Posterior cingulate gyrus (tissue), 11 donors: ENCODE measurements at regions not wholly inside any gene's neighbourhood (a gene's known extent, or its start where the extent isn't known, plus 50 kb on each side); places are given as distances from the start of the nearest gene placed in this dataset.
"Not testable (repeated sequence)": the region's sequence is repeated elsewhere in the genome, so short reads cannot be mapped to it uniquely, and the experiment has no call there.

Experiments used
- DNase-seq, 10 donors: peaks; one replicate each; pipeline versions ENCODE4 v3.0.0 to v3.0.0-alpha.2; 2020 to 2021; ENCODE audit warnings: mixed read lengths in 3 of 10
- intact Hi-C: fragments of 100-400 bp; cut with DNase I; formaldehyde crosslinking; loops from one replicate; pipeline ENCODE4 v1.15.1; 2023

DNA sequence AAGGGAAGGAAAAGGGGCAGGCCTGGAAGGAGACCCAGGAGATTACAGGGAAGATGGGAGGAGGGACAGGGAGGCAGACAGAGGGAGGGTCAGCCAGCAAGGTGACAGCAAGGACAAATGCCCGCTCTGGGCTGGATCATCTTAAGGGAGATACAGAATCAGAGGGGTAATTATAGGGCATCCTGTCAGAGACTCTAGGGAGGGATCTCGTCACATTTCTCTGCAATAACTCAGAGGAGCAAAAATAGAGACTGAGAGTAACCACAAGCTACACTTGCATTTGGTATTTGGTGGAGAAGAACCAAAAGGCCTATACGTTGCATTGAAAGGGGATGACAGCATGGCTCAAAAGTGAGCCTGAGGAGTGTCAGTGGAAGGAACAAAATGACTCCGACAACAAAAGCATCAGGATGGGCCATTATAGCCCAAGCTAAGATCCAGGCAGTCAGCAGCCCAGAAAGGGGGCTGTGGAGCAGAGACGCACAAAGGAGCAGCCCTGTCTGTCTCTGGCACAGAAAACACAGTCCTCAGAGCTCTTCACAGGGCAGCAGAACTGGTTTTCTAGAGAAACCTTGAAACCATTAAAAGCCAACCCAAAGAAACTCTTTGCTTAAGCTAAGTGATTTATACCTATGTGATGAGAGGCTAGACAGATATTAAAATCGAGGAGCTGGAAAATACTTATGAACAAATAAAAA, 430.2 kb upstream of the VSTM2A start:
- intact Hi-C loops, result no loop called here
- no peak for DNase-seq

DNA sequence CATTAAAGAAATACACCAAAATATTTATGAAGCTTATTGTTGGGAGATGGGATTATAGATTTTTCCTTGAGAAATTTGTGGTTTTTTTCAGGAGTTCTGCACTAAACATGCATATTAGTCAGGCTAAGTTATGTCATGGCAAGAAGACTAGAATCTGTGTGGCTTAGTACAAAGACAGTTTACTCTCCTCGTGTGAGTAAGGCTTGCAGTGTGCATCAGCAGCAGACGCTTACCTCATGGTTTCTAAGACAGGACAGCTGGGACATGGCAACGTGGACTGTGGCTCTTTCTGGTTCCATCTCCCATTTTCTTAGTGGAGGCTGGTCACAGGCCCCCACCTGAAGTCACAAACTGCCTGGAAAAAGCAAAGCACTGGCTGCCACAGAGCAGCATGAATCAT, 429.6 kb upstream of the VSTM2A start:
- intact Hi-C loops, result no loop called here
- no peak for DNase-seq

DNA sequence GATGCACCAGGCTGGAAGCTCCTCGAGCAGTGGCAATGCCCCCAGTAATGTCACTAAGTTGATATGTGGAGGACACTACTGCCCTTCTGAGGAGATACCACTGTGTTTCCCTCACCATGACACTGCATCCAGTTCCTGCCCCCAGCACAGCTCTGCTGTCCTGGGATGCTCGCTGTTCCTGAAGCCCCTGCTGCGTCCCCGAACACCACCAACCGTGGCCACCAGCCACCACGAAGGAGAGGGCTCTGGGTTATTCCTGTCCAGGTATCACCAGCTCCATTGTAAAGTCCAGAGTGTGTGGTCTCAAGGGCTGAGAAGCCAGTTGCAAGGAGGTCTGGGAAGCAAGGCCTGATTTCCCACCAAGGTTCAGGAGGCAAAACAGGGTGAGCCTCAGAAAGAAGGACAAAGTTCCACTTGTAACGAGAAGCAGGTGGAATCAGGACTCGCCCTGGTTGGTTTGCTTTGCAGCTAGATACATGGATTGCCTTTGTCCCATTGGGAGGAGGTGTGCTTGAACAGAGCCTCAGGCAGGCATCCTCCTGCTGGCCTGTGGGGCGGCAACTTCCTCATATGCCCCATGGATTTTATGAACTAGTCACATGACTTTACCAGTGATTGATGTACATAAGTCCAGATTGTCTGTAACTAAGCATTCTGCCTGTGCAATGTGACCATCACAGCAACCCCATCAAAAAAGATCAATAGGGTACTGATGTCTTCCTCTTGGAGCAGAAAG, 427.0 kb upstream of the VSTM2A start:
- intact Hi-C loops, result no loop called here
- DNase-seq, result peak in 2 of 10 donors; percentile 54 to 66

DNA sequence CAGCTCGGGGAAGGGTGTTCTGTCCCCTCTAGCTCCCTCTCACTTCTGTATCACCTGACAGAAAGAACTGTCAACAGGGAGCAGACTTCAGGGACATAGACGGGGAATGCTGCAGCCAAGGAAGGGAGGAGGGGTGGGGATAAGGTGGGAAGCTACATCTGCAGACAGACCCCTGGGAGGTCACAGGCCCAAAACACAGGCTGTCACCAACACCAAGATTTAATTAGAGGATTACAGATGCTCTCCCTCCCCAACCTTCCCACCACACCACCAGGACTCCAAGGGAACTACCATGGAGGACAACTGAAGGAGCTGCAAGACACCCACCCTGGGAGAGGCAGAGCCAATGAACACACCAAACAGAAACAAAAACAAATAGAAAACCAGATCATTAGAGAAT, 425.2 kb upstream of the VSTM2A start:
- no peak for DNase-seq
- intact Hi-C loops, result no loop called here

DNA sequence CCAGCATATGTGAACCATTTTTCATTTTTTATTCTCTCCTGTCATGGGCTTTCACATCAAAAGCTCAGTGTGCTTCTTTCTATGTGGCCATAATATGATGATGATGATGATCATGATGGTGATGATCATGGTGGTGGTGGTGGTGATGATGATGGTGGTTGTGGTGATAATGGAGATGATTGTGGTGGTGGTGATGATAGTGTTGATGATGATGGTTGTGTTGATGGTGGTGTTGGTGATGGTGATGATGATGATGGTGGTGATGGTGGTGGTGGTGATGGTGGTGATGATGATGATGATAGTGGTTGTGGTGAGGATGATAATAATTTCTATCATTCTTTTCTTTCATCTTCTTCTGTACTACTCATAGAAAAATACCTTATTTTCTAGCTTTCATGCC, 413.1 kb upstream of the VSTM2A start:
- intact Hi-C loops, result no loop called here

DNA sequence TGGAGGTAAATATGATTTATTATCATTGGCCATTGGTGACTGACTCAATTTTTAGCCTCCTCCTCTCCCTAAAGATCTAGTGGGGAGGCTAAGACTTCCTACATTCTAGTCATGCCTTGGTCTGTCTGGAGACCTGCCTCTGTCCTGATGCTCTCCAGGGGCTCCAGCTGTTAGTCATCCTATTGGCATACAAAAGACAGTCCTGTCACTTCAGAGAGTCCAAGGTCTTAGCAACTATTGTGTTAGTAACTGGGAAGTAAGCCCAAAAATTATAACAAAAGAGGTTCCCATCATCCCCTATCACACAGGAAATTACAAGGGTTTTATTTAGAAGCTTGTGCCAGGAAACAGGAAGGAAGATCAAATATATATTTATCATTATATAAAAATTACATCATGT, 400.6 kb upstream of the VSTM2A start:
- intact Hi-C loops, result no loop called here
- DNase-seq, result no peak

More for the DNA sequence above, 413.1 kb upstream of the VSTM2A start:
- no peak for DNase-seq

DNA sequence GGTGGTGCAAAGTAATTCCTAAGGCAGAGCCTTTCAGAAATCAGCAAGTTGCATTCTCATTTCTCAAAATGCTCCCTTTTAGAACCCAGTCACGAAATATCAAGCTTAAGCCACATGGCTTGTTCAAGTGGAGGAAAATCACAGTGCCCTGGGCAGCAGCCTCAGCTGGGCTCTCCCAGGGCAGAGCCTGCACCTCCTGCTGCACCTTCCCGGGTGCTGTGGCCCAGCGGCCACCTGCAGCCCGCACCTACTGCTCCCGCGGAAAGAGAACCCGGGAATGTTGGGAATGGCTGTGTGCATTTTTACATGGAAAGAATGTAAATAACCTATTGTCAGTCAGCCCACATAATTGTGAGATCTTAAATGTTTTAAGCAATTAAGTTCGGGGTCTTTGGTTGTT, 396.5 kb upstream of the VSTM2A start:
- DNase-seq, result no peak
- intact Hi-C loops, result no loop called here

DNA sequence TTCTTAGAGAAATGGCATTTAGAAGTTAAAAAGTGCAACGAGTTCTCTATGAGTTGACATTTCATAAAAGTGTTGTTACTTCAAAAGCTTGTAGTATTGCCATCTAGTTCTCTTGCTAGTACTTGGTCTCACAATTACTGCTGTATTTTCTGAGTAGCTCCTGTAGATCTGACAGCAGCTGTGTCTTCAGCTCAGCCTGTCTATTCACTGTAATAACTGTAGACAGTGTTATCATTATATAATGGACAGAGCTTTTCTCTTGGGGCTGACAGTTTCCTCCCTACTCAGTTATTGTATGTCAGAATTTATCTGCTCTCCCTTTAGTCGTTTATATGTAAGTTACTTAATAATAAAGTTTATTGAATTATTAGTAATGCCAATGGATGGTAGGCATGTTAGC, 388.7 kb upstream of the VSTM2A start:
- DNase-seq, result no peak
- intact Hi-C loops, result no loop called here

DNA sequence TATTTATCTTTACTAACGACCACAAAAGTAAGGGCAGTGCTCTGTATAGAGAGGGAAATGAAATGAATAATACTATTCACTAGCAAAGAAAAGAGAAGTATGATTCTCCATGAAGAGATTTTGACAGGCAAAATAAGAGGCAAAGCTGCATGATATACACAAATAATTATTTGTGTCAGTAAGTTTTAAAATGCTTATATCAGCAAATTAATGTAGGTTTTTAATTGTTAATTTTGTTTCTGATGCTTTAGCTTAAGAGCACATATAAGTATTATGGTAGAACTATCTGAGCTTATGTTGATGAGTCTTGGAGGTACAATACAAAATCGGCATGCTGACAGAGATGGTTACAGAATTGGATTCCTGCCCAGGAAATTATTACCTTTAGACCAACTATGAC, 383.1 kb upstream of the VSTM2A start:
- intact Hi-C loops, result no loop called here
- DNase-seq, result no peak

DNA sequence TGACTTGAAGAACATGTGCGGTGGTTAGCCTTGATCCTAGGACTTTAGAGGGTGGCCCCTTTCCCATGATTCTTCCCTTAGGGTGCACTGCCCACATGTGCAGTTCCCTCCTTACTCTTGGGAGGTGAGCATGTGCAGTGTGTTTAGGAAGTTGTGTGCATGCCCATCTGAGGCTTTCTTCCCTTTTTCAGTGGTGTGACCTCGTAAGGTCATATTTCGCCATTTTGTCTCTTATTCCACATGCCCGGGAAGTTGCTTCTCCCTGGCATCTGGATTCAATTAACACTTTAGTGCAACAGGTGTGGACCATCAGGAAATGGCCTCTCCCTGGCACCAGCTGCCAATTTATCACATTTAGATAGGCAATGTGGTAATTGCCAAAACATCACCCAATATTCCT, 380.6 kb upstream of the VSTM2A start:
- intact Hi-C loops, result no loop called here
- no peak for DNase-seq

DNA sequence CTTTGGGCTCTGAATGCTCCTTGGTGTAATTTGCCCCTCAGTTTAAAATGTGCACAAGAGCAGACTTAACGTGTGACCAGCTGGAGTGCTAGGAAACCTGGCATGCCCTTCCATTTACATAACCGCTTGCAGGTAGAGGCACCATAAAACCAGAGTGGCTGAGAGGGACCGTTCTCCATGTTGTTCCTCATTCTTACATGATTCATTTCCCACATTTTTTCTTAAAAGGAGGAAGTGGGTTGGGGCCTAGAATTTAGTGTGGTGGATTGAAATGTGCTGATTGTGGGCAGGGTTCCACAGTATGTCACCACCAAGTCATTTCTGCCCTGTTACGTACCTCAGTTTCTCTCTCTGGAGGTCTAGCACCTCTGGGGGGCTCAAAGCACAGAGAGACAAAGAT, 375.8 kb upstream of the VSTM2A start:
- no peak for DNase-seq
- intact Hi-C loops, result no loop called here

DNA sequence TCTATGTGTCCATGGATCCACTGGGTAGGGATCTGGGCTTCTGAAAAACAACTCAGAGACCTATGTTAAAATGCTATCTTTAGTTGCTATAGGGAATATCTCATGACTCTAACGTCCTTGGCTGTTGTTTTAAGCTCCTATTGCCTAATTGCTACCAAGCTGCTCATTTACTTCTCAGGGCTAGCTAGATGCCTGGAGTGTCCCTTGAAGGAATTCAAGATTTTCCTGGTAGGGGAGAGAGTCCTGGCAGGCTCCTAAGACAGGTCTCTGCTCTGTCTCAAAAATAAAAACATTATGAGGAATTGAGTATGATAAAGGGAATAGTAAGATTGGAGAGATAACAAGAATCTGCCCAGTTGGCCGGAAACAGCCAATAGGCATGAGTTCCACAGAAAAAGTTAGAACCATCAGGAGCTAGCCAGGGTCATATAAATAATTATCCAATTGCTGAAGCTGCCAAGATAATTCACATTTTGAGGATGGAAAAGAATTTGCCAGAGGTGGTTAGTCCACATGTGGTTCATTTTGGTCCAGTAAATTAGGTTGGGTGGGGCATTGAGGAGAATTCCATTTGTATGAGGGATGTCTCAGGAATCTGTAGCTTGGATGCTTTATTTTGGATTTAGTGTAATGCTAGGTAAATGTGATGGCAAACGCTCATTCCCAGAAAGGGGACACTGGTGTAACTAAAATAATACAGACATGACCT, 362.7 kb upstream of the VSTM2A start:
- no peak for DNase-seq
- intact Hi-C loops, result no loop called here

DNA sequence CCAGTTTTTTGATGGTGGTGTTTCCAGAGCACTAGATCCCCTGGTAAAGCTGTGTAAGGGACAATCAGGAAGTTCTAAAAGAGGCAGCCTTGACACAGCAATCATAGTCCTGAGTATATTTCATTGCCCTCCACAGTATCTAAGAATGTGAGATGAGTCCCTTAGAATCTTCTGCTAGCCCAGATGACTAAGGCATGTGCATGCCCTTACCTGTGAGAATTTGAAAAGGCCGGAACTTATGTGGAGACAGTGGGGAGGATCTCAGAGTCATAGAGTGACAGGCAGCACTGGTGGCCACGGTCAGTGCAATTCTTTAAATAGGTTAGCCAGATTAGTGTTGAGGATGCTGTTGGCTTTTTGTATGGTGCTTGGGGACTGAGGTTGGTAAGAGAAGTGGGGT, 361.4 kb upstream of the VSTM2A start:
- intact Hi-C loops, result no loop called here
- no peak for DNase-seq

DNA sequence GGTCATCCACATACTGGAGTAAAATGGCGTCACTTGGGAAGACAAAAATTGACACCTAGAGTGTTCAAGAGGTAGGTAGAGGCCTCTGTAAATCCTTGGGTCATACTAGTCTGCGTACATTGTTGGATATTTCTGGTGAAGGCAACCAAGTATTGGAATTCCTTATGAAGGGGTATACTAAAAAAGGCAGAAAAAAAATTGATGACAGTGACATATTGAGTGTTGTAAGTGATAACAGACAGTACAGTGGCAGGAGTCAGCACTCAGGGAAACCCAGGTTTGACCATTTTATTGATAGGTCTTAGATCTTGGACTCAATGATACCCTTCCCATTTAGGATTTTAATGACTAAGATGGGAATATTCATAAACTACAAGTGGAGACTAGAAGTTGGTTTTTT, 359.1 kb upstream of the VSTM2A start:
- intact Hi-C loops, result no loop called here
- no peak for DNase-seq

DNA sequence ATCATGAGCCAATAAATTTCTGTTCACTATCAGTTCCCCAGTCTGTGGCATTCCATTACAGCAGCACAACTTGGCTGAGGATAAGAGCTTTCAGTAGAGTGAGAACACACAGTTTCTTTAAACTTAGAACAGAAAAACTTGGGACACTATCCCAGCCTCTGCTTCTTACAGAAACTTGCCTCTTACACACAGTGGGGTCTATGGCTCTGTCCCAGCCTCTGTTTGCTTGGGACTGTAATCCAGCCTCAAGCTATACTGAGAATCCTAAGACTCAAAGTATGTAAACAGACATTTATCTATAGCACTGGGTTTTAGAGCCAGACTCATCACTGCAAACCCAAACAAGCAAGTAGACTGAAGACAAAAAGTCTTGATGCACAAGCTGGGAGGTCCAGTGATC, 355.8 kb upstream of the VSTM2A start:
- DNase-seq, result no peak
- intact Hi-C loops, result no loop called here

DNA sequence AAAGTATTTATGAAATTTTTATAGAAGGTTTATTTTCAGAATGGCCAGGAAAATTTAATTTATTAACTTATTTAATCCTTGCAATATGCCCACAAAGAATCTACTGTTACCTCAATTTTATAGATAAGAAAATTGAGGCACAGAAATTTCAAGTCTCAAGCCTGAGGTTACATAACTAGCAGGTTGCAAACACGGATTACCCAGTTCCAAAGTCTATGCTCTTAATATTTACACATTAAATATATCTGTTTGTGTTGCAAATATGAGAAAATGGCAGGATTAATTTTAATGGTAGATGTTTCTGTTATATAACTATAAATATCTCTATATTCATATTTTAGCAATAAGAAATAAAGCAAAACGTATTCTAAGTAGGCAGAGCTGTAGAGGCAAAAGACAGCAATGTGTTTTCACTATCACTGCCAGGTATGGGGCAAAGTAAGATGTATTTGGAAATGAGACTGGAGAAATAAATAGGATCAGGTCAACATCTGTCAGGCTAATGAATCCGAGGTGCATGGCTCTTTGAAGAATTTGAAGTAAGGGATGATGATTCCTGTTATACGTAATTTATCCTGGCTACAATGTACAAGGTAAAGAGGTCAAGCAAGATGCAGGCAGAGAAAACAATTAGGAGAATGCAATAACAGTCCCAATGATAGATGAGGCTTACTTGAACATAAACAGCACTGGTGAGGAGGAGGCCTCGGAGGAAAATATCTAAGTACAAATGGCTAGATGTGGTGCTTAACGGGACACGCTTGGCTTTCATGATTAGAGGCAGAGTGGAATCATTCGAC, 354.1 kb upstream of the VSTM2A start:
- intact Hi-C loops, result no loop called here
- DNase-seq, result no peak

DNA sequence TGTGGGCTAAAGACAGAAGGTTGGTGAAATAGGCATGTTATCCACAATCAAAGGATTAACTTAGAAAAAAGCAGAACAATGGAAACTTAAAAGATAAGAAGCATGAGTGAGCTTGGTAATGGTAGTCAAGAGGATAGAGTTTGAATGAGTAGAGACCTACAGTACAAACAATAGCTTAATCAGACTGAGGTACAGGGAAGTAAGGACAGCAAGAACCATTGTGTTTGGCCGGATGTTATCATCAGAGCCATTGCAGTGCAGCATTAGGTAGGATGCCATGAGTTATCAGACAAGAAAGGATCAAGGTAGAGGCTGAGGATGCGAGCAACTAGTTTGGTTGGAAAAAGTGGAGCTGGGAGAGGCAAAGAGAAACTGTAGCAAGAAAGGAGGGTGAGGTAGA, 353.3 kb upstream of the VSTM2A start:
- intact Hi-C loops, result no loop called here
- no peak for DNase-seq

DNA sequence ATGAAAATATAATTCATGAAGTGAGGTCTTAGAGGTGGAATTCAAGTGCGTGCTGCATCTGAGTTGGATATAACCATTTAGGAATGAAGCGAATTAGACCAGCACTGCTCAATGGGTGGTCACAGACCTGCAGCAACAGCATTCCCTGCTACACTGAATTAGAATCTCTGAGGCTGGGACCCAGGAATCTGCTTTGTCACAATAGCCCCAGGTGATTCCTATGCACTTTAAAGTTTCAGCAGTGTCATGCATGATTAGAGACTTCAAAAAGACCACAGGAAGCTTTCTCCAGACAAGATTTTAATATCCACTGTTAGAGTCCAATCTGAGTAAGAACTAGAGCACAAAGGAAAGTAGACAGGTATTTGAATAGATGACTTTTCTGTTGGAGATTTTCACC, 352.8 kb upstream of the VSTM2A start:
- no peak for DNase-seq
- intact Hi-C loops, result no loop called here

DNA sequence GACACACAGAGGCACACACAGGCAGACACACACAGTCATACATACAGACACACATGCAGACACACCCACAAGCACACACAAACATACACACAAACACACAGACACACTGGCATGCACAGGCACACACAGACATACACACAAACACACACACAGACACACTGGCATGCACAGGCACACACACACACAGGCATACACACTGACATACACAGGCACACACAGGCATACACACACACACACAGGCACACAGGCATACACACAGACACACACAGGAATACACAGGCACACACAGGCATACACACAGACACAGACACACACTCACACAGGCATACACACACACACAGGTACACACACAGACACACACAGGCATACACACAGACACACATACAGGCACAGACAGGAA, 340.7 kb upstream of the VSTM2A start:
- no peak for DNase-seq
- intact Hi-C loops, result no loop called here

DNA sequence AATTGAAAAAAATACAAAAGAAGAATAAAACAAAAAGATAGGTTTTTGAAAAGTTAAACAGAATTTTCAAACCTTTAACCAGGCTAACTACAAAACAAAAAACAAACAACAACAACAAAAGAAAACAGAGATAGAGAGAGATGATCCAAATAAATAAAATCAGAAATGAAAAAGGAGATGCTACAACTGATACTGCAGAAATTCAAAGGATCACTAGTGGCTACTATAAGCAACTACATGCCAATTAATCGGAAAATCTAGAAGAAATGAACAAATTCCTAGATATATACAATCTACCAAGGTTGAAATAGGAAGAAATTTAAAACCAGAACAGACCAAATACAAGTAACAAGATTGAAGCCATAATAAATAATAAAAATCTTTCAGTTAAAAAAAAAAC, 326.8 kb upstream of the VSTM2A start:
- intact Hi-C loops, result no loop called here
- DNase-seq, result no peak

DNA sequence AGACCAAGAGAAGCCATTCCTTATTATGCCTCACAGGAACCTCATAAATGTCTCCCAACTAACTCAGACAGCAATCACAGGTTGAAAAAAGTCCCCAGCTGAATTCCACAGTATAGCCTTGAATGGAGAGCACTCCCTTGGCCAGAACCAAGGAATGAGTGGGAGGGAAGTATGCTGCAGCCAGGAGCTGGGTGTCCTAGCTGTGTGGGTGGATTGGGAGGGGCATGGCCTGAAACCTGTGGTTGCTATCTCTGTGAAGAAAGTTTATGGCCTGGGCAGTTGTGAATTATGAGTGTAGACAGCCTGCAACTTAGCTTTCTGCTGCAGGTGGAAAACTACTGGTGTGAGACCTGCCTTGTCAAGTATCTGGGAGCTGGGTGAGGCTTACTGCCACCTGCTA, 316.1 kb upstream of the VSTM2A start:
- DNase-seq, intact Hi-C loops: not testable (repeated sequence)
